Vagina (tissue), 2 donors: ENCODE measurements at regions not wholly inside any gene's neighbourhood (a gene's known extent, or its start where the extent isn't known, plus 50 kb on each side); places are given as distances from the start of the nearest gene placed in this dataset.

Experiments used
- CTCF ChIP-seq, 3 experiments: fragments of 450-650 bp in 2 of 3; fragments of 200-600 bp in 1 of 3; sonication (generic) in 1 of 3; IDR thresholded peaks; one replicate each; pipeline ENCODE4 v1.5.1; 2017 to 2019; ENCODE audit warnings: antibody characterized with exemption in 3 of 3, mild to moderate bottlenecking in 2 of 3, moderate library complexity in 2 of 3
- POLR2A ChIP-seq, 2 donors: fragments of 450-650 bp; IDR thresholded peaks; one replicate each; pipeline ENCODE4 v1.6.1; 2017; ENCODE audit warnings: antibody characterized with exemption in 2 of 2, mild to moderate bottlenecking in 2 of 2, moderate library complexity in 2 of 2

GRCh38 chr6:141957271-141957670 lies 175.5 kb upstream of the GJE1 start:
- TF ChIP-seq CTCF (IDR thresholded peaks at IDR 0.05), result no peak
- TF ChIP-seq POLR2A (IDR thresholded peaks at IDR 0.05), result no peak
